CD4-positive, alpha-beta T cell (primary cell): ENCODE measurements at regions not wholly inside any gene's neighbourhood (a gene's known extent, or its start where the extent isn't known, plus 50 kb on each side); places are given as distances from the start of the nearest gene placed in this dataset.

Experiments used
- ATAC-seq: fragments of 200-7000 bp; cut with Tn5 transposase; one replicate; pipeline ENCODE4 v1.10.0; 2022; ENCODE audit warnings: mild to moderate bottlenecking; ENCODE audit not compliant: poor library complexity
- CTCF ChIA-PET: fragments of 350-600 bp; sonication (Branson Sonifier 250); formaldehyde crosslinking; loops from one replicate; lab custom pipeline; 2021; ENCODE audit warnings: antibody characterized with exemption, inconsistent platforms; lab: Charles Lee
- POLR2A ChIA-PET: fragments of 350-600 bp; sonication (Branson Sonifier 250); formaldehyde crosslinking; loops from one replicate; lab custom pipeline; 2021; ENCODE audit warnings: antibody characterized with exemption, inconsistent platforms; lab: Charles Lee
- DNase-seq, 14 experiments: peaks; one replicate each; pipeline ENCODE4 v3.0.0-alpha.2; 2013 to 2020; ENCODE audit warnings: mixed read lengths in 2 of 14
- H3K27ac ChIP-seq, 2 donors: one replicate each; pipeline versions ENCODE4 v1.5.1 to v1.7.0; 2013; ENCODE audit warnings: low read length in 2 of 2, low read depth in 1 of 2, mild to moderate bottlenecking in 1 of 2
- H3K27me3 ChIP-seq, 2 experiments: 1 replicate in 1 of 2; 2 replicates in 1 of 2; pipeline versions ENCODE4 v1.6.1 to v1.7.0; 2013; ENCODE audit warnings: low read length in 2 of 2, control low read depth in 1 of 2, mild to moderate bottlenecking in 1 of 2, moderate library complexity in 1 of 2; ENCODE audit not compliant: insufficient read depth in 2 of 2, control insufficient read depth in 1 of 2
- H3K36me3 ChIP-seq: one replicate; pipeline ENCODE4 v1.6.1; 2013; ENCODE audit warnings: low read length, control low read depth; ENCODE audit not compliant: insufficient read depth
- H3K4me1 ChIP-seq: one replicate; pipeline ENCODE4 v1.6.1; 2013; ENCODE audit warnings: low read length, control low read depth; ENCODE audit not compliant: insufficient read depth
- H3K4me3 ChIP-seq: one replicate; pipeline ENCODE4 v1.5.1; 2013; ENCODE audit warnings: mild to moderate bottlenecking, low read length, moderate library complexity
- H3K9me3 ChIP-seq, 2 experiments: 1 replicate in 1 of 2; 2 replicates in 1 of 2; pipeline versions ENCODE4 v1.6.1 to v1.7.0; 2013; ENCODE audit warnings: low read length in 2 of 2, mild to moderate bottlenecking in 2 of 2, control low read depth in 1 of 2, moderate library complexity in 1 of 2; ENCODE audit not compliant: control insufficient read depth in 1 of 2, insufficient read depth in 1 of 2
- H3K27ac Mint-ChIP-seq: one replicate; pipeline ENCODE4 v1.8.0; 2020; ENCODE audit warnings: mixed read lengths
- H3K27me3 Mint-ChIP-seq: one replicate; pipeline ENCODE4 v1.8.0; 2021; ENCODE audit warnings: mixed read lengths
- H3K36me3 Mint-ChIP-seq: one replicate; pipeline ENCODE4 v1.8.0; 2021; ENCODE audit warnings: low read depth, mixed read lengths
- H3K4me1 Mint-ChIP-seq: one replicate; pipeline ENCODE4 v1.8.0; 2021; ENCODE audit warnings: low read depth, mixed read lengths
- H3K4me3 Mint-ChIP-seq: one replicate; pipeline ENCODE4 v1.8.0; 2020; ENCODE audit warnings: mild to moderate bottlenecking, mixed read lengths
- H3K9me3 Mint-ChIP-seq: one replicate; pipeline ENCODE4 v1.8.0; 2020; ENCODE audit warnings: mixed read lengths
- CTCF ChIP-seq: fragments of 200-600 bp; IDR thresholded peaks from one replicate; pipeline ENCODE4 v1.8.0; 2022; ENCODE audit warnings: antibody characterized with exemption, mild to moderate bottlenecking
- intact Hi-C, 2 experiments: fragments of 100-400 bp; cut with DNase I in 1 of 2; cut with micrococcal nuclease in 1 of 2; formaldehyde crosslinking; loops; one replicate each; pipeline versions ENCODE4 v1.15.1 to v1.9.0; 2023 to 2025; cut with DNase I, micrococcal nuclease

- no peaks in the 10 kb centered on the region for H3K4me1 Mint-ChIP-seq
- H3K27ac ChIP-seq: no peak overlapping the region
- H3K36me3 Mint-ChIP-seq: no peaks in the 10 kb centered on the region
- no peak overlapping the region for H3K27ac Mint-ChIP-seq
- CTCF ChIA-PET: no interaction called here
- no peak overlapping the region for H3K4me3 ChIP-seq
- no peaks in the 10 kb centered on the region for H3K9me3 Mint-ChIP-seq
- intact Hi-C loops: no loop called here
- peaks cover 0 to 4% of the 10 kb centered on the region in 2 experiments for H3K27me3 ChIP-seq
- H3K36me3 ChIP-seq: no peaks in the 10 kb centered on the region
- no peak for TF ChIP-seq CTCF
- ATAC-seq (no peak), DNase-seq (no peak)
- H3K4me1 ChIP-seq: no peaks in the 10 kb centered on the region
- POLR2A ChIA-PET: no interaction called here
- H3K9me3 ChIP-seq: no peaks in the 10 kb centered on the region
- H3K27me3 Mint-ChIP-seq: peaks cover 10% of the 10 kb centered on the region
- no peak overlapping the region for H3K4me3 Mint-ChIP-seq
These were observed 800.4 kb downstream of the BRD1 start for GRCh38 chr22:49027368-49027670.

- Histone ChIP-seq H3K27ac (no peak overlapping the region), H3K36me3 (no peaks in the 10 kb centered on the region), H3K9me3 (no peaks in the 10 kb centered on the region), H3K4me1 (no peaks in the 10 kb centered on the region), H3K4me3 (no peak overlapping the region), H3K27me3 (peaks cover 0 to 2% of the 10 kb centered on the region in 2 experiments)
- CTCF ChIA-PET: no interaction called here
- intact Hi-C loops: no loop called here
- no peak overlapping the region for H3K27ac Mint-ChIP-seq
- no peak for TF ChIP-seq CTCF
- no peaks in the 10 kb centered on the region for H3K9me3 Mint-ChIP-seq
- H3K4me3 Mint-ChIP-seq: no peak overlapping the region
- no peaks in the 10 kb centered on the region for H3K4me1 Mint-ChIP-seq
- H3K36me3 Mint-ChIP-seq: no peaks in the 10 kb centered on the region
- ATAC-seq: no peak
- no peak for DNase-seq
- POLR2A ChIA-PET: no interaction called here
- H3K27me3 Mint-ChIP-seq: peaks cover 10% of the 10 kb centered on the region
These were observed 800.9 kb downstream of the BRD1 start for GRCh38 chr22:49026494-49027367.

- Mint-ChIP-seq H3K27ac (no peak overlapping the region), H3K4me1 (no peaks in the 10 kb centered on the region), H3K9me3 (no peaks in the 10 kb centered on the region), H3K27me3 (peaks cover 10% of the 10 kb centered on the region), H3K36me3 (no peaks in the 10 kb centered on the region), H3K4me3 (no peak overlapping the region)
- Histone ChIP-seq H3K4me1 (no peaks in the 10 kb centered on the region), H3K9me3 (no peaks in the 10 kb centered on the region), H3K36me3 (no peaks in the 10 kb centered on the region), H3K27me3 (peaks cover 0 to 2% of the 10 kb centered on the region in 2 experiments), H3K27ac (no peak overlapping the region), H3K4me3 (no peak overlapping the region)
- DNase-seq: no peak
- POLR2A ChIA-PET: no interaction called here
- ATAC-seq: no peak
- no peak for TF ChIP-seq CTCF
- CTCF ChIA-PET: no interaction called here
- intact Hi-C loops: no loop called here
These were observed 801.7 kb downstream of the BRD1 start for GRCh38 chr22:49025791-49026493.
